GM18498 (cell line): ENCODE measurements at regions not wholly inside any gene's neighbourhood (a gene's known extent, or its start where the extent isn't known, plus 50 kb on each side); places are given as distances from the start of the nearest gene placed in this dataset.

ENCODE experiments used
- ATAC-seq: cut with Tn5 transposase; IDR thresholded peaks from one replicate; pipeline ENCODE4 v1.9.1; 2021; ENCODE audit warnings: mild to moderate bottlenecking, moderate library complexity; ENCODE audit not compliant: unreplicated experiment

DNA sequence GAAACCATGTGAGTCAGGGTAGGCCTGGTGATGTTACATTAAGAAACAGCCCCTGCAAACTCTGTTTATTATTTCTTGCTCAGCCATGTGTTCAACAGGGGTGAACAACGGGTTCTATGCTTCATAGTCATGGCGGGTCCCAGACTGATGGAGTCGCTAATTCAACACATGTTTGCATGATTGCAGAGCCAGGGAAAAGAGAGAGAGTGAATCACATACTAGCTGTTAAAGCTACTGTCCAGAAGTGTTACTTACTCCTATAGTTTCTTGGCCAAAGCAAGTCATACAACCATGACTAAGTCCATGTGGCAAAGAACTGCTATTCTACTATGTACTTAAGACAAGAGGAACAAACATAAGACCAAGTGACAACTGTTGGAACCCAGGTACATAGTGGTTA lies 241.2 kb upstream of the SKOR2 start:
- ATAC-seq = no peak

DNA sequence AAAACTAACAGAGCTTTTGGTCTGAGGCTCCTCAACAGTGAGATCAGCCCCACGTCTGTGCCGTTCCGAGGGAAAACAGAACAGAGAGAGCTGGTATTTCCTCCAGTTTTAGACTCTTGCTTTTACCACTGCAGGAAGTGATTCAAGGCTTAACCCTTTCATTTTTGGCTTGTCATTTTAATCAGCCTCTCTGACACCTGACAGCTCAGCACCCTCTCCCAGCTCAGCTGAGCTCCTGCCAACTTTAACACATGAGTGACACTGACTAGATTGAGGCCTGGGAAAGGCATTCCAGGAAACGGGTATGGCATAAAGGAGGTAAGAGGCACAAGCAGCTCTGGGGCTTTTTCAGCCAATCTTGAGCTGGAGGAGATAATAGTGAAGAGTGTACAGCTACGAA lies 239.4 kb upstream of the SKOR2 start:
- no peak for ATAC-seq

DNA sequence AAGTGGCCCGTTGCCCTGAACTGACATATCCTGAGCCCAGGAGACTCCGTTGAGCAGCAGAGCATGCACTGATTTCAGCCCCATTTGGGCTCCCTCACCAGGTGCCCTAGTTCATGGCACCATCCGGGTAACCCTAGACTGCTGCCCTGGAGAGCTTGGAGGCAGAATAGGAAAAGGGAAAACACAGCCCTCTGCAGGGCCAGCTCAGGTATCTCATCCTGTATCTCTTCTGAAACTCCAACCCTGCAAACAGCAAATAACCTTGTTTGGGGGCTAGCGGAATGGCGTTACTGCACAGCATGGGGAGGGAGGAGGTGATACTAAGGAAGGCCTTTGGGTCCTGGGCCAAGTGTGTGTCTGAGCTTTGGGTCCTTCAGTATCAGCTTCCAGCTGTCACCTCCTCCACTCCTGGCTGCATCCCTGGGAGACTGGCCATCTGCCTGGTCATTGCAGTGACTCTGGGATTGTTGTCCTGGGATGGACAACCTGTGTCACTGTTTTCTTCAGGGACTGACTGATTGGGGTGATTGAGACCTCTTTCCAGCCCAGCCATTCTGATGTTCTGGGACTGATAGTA lies 233.8 kb upstream of the SKOR2 start:
- no peak for ATAC-seq

DNA sequence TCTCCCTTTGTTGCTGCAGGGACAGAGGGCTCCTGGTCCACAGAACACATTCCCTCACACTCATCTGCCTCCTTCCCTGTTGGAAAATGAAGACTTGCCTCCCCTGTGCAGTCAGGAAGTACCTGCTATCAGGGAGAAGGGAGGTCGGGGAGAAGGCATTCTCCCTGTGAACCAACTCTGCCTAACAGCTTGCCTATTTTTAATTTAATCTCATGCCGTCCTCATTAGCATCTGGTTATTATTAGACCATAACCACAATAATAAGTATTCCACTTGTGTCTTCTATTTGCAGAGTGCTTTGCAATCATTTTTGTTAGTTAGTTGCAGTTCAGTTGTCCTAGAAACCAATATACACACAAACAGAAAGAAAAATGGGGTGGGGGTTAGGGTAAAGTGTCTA lies 232.6 kb upstream of the SKOR2 start:
- ATAC-seq = no peak

DNA sequence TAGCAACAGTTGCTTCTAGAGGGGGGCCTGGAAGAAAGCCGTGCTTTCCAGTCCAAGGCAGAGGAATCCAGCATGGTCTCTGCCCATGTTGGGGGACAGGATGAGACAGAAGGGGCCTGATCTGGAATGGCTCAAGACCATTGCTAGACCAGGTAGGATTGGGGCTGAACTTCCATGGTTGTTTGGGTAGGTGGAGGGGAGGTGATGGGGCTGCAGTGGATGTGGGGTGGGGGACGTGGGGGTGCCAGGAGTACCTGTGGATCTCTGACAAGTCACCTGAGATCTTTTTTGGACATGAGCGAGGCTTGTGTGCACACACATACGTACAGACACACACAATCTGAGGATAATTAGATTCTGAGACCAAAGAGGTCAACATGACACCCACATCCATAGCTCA lies 228.7 kb upstream of the SKOR2 start:
- ATAC-seq = no peak

DNA sequence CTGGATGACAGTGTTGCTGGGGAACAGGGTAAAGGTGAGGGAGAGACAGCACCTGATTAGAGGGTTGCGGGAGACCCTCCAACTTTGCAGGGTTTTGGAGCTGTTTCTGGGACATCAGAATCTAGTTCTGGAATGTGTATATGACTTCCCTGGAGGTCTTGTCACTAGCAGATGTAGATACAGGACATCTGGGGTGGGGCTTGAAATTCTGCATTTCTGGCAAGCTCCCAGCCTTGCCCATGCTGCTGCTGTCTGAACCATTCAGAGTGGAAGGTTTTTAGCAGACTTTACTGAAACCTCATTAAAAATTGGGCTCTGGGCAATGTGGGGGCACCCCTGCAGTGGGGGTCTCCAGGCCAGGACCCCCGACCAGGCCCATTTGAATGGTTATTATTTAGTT lies 220.3 kb upstream of the SKOR2 start:
- ATAC-seq = no peak

DNA sequence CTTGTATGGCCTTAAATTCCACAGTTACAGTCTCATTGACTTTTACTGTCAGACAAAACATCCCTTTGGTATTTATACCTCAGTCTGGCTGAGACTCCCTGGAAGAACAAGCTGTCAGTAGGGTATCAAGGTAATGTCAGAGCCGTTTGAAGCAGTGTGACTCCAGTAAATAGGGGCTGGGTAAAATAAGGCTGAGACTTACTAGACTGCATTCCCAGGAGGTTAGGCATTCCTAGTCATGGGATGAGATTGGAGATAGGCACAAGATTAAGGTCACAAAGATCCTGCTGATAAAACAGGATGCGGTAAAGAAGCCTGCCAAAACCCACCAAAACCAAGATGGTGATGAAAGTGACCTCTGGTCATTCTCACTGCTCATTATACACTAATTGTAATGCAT lies 219.5 kb upstream of the SKOR2 start:
- no peak for ATAC-seq

DNA sequence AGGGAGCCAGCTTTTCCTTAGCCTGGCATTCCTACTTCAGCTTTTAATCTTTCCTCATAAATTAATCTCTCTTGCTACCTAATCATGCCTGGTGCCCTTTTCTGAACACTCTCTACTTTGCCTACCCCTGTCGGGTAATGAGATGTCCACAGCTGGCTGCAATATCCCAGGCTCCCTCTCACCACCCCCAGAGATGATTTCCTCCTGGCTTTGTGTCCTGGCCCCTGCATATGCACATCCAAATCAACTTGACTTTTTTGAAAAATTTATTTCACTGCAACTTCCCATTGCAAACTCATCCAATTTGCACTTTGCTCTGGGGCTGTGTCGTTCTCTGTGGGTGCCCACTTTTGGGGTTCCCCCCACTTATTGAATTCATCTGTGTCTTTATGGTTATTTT lies 218.1 kb upstream of the SKOR2 start:
- no peak for ATAC-seq

DNA sequence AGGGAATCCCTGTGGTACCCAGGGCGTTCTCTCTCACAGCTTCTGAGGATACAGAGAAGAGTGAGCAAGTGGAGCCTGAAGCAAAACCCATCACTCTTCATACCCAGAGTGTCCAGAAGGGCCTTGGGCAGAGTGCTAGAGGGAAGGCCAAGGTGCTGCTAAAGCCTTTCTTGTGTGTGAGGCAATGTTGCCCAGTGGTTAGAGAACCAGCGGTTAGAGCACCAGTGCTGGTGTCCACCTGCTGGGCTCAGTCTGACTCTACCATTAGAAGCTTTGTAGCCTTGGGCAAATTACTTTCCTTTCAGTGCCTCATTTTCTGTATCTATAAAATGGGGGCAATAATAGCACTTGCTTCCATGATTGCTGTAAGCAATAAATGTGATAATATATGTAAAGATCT lies 210.5 kb upstream of the SKOR2 start:
- ATAC-seq = no peak

DNA sequence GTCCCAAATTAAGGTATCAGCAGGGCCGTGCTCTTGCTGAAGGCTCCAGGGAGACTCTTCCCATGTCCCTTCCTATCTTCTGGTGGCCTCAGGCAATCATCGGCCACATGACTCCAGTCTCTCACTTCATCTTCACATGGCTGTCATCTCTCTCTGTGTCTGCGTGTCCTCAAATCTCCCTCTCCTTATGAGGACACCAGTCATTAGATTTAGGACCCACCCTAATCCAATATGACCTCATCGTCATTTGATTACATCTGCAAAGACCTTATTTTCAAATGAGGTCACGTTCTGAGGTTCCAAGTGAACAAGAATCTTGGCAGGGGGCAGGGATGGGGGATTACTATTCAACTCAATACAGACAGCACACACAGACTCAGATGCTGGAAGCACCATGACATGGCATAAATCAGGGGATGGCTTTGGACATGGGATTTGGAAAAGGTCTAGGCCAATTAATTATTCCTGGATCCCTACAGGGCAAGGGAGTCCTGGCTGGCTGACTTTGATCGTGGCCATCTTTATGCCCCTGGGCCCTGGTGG lies 210.0 kb upstream of the SKOR2 start:
- ATAC-seq = no peak

DNA sequence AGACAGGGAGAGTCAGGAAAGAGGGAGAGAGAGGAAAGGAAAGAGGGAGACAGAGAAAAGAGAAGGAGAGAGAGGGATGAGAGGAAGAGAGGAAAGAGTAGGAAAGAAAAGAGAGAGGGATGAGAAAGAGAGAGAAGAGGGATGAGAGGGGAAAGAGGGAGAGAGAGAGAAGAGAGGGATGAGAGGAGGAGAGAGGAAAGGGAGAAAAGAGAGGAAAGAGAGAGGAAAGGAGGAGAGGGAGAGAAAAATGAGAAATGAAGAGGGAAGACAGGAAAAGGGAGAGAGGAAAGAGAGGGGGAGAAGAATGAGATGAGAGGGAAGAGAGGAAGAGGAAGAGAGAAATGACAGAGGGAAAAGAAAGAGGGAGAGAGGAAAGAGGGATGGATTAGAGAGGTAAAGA lies 207.0 kb upstream of the SKOR2 start:
- no peak for ATAC-seq

DNA sequence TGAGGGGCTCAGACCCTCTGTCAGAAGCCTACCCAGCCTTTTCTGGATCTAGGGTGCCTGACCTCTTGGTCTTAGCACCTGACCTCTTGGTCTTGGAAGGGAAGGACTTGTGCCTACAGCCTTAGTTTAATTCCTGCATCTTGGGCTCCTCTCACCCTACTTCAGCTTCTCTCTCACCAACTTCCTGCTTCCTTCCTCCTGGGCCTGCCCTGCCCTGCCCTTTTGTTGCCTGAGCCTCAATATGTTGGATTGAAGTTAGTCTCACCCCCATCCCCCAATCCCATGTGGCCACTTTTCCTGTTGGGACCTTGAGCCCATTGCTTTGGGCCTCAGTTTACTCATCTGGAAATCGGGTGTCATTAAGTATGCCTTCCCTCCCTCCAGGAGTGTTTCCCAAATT lies 206.2 kb upstream of the SKOR2 start:
- ATAC-seq = no peak

DNA sequence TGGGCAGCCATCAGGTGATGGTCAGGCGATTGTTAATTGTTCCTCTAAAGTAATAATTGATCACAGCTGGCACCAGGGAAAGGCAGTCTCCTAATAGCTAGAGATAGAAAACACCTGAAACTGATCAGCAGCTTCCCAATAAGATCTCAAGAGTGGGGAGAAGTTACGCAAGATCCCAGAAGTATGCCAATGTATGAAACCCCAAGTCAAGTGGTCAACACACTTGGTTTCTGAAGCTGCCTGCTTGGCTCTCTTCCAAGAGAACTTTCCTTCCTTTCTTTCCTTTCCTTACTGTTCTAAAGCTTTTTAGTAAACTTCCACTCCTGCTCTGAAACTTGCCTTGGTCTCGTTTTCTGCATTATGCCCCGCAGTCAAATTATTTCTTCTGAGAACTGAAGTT lies 201.6 kb upstream of the SKOR2 start:
- no peak for ATAC-seq

DNA sequence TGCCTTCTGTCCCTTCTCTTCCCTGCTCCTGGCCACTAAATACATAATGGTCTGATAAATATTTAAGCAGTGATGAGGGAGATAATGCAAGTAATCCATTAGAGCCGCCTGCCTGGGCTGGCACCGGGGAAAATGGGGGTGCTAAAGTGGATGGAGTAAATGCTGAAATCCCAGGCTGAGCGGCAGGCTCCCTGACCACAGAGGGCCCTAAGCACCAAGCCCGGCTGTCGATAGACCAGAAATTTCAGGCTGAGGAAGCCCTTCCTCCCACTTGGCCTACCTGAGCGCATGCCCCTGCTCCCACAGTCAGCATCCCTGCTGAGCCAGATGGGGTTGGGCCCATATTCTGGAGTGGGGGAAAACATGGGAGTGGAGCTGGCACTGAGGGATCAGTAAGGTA lies 197.5 kb upstream of the SKOR2 start:
- ATAC-seq = no peak

DNA sequence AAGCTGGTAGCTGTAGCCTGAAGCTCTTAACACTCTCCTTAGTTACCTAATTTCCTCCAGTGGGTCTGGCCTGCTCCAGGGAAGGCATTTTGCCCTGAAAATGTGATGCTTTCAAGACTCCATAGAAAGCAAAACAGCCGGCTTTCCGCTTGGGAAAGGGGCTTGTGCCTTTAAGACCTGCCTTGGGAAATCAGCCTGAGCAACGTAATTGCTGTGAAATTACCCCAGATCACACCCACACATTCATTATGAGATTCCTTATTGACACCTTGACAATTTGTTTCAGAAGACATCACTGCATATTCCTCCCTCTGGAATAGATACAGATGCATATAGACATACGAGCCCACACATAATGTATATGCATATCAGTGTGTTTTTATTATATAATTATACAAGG lies 190.5 kb upstream of the SKOR2 start:
- no peak for ATAC-seq

DNA sequence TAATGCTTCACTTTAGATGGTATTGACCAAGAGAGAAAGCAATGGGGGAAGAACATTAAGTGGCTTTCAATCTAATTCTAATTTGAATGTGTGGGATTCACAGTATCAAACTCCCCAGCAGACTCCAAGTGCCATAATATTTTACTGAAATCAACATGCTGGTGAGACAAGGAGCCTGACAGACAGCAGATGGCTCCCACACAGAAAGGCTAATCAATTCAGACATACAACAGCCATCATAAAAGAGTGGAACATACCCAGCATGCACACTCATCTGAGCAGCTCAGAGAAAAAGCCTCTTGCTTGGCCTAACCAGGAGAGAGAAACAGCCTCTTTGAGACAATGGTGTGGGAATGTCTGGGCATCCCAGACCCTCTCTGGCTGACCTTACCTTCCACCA lies 186.5 kb upstream of the SKOR2 start:
- ATAC-seq = no peak

DNA sequence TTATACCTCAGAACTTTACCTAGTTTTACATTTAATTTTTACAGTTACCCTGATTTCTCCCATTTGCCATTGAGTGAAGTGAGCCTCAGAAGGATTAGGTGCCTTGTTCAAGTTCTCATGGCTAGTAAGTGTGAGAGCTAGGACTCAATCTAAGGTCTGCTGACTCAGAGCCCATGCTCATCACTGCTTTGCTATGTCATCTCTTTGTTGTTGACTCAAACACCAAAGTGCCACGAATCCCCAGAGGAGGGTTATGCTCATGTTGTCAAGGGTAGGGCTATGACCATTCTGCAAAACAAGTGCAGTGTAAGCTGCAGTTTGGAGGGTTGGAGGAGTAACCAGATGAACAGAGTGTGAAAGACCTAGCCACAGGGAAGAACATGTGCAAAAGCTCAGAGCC lies 185.4 kb upstream of the SKOR2 start:
- ATAC-seq = no peak

DNA sequence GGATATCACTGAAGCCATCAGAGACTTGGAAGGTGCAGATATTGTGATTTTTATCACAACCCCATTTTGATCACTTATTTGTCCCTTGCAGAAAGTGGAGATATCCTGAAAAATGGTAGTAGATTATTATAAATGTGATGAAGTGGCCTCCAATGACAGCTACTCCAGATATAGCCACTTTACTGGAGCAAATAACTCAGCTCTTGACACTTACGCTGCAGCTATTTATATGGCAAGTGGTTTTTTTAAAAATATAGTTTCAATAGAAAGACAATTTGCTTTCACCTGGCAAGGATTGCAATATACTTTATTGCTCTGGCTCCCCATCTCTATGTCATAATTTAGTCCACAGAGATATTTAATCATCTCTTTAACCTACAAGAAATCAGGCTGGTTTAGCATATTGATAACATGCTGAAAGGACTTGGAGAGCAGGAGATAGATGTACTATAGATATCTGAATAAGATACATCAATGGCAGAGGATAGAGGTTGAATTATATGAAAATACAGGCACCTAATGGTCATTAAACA lies 182.8 kb upstream of the SKOR2 start:
- no peak for ATAC-seq

DNA sequence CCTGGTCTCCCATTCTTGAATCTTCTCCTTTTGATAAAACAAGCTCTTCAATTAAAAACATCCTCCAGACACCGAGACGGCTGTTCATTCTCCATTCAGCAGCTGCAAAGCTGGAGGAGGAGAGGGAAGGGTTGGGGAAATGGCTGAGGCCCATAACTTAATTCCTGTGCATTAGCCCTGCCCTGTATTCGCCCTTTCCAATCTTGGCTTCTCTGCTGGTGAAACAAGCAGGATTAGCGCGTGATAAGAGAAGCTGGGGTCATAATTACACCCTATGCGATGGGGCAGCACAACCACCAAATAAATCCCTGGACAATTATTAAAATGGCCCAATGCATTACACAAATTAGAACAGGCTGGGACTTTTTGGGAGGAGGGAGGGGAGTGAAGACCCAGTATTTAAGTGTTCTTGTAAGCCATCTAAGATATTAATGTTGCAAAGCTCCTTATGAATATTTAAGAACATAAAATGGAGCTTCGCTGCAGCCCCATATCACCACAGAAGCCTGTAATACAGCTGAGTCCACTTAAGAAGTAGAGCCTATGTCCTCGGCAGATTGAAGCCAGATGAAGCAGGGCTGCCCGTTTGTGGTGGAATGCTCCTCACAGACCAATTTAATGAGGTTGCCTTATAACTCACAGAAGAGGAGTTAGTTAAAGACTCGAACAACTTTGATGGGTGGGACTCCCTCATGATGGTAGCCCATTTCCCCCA lies 176.6 kb upstream of the SKOR2 start:
- no peak for ATAC-seq

DNA sequence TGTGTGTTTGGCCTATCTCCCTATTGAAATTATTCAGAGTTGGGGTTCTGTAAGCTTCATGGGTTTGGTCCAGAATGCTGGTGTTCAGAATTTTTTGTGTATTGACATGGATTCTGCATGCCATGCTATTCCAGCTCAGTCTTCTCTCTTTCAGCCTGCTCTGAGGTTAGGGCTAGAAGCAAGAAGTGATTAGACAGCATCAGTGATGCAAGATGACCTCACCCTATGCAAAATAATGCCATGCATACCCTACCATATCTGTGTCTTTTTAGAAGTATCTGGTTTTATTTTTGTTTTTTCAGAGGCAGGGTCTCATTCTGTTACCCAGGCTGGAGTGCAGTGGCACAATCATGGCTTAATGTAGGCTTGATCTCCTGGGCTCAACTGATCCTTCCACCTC lies 175.6 kb upstream of the SKOR2 start:
- no peak for ATAC-seq

DNA sequence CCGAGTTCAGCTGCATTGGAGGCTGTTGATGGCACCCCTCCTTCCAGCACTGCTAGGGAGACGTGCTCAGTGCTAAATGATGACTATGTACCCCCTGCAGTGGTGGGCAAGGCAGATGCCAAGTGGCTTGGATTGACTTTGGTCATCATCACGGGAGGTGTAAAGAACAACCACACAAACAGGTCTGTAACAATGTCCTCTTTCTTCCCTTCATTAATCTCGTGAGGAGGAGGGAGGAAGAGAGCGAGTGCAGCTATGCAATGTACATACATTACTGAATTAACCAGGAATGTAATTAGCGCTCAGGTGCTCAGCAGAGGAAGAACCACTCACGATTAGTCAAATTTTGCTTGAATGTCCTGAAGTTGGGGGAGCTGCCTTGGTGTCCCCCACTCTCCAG lies 173.9 kb upstream of the SKOR2 start:
- ATAC-seq = no peak

DNA sequence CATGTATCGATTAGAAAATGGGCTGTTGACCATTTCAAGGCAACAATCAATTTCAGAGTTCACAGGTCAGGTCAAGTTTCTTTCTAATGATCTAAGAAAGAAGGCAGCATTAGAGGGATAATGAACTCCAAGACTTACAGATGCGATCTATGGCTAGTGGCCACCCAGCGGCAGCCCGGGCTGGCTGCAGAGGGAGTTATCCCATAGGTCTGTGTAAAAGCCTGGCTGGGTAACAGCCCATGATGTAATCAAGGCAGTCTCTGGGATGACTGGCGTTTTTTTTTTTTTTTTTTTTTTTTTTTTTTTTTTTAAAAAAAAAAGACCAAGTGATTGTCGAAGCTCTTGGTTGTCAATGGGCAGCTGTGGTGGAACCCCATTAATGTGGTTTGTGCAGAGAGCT lies 171.1 kb upstream of the SKOR2 start:
- no peak for ATAC-seq

DNA sequence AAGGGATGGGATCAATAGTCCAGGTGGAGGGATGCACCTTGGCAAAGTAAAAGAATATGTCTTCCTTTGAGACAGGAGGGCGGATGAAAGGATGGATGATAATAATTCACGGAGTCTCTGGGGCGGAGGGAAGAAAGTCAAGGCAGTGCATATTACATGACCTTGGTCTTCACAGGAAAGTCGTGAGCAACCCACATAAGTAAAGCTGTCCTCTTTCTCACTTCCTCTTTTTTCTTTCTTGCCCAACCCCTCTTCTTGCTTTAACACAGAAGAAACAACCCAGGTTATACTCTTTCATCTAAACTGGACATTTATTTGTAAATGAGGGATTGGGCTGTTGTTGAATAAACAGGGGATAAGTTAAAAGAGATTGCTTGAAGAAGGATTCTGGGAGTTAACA lies 168.7 kb upstream of the SKOR2 start:
- ATAC-seq = peak; percentile 66
